ENCODE measurements at regions not wholly inside any gene's neighbourhood (a gene's known extent, or its start where the extent isn't known, plus 50 kb on each side); places are given as distances from the start of the nearest gene placed in this dataset.

DNA sequence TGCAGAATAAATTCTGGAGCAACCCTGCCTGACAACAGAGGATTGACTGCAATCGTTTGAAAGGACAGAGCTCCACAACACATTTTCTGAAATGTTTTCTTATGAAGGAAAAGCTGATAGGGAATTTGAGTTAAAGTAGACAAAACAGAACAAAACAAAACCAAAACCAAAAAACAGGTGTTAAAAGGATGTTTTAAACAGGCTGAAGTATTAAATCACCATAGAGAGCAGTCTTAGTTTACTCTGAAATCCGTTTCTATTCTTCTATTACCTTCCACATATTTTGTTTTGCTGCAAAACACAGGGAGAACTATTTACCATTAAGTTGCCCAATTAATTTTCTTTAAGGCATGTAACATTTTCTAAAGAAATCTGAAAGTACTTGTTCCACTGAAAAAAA, 93.4 kb upstream of the MLIP start:
- no peak overlapping the region for H3K4me3 ChIP-seq (ENCODE audit: insufficient read depth, low read depth, low read length)
- WGBS, 2 experiments (ENCODE audit: extremely low coverage in 2 of 2, insufficient read length in 1 of 2): no CpG with 5 or more reads among the region's 2 CpGs
- H4K20me1 ChIP-seq (ENCODE audit: insufficient read depth, low read length): no peaks in the 10 kb centered on the region

More for the DNA sequence above, 93.4 kb upstream of the MLIP start:
- intact Hi-C loops (cut with micrococcal nuclease): no loop called here
- TF ChIP-seq CHD1 (IDR thresholded peaks at IDR 0.05; ENCODE audit: low read depth, low read length): no peak
- TF ChIP-seq, protein P1, sequence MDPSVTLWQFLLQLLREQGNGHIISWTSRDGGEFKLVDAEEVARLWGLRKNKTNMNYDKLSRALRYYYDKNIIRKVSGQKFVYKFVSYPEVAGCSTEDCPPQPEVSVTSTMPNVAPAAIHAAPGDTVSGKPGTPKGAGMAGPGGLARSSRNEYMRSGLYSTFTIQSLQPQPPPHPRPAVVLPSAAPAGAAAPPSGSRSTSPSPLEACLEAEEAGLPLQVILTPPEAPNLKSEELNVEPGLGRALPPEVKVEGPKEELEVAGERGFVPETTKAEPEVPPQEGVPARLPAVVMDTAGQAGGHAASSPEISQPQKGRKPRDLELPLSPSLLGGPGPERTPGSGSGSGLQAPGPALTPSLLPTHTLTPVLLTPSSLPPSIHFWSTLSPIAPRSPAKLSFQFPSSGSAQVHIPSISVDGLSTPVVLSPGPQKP (IDR thresholded peaks at IDR 0.05; ENCODE audit: borderline replicate concordance, low read depth, low read length): no peak
- TF ChIP-seq MXI1 (IDR thresholded peaks at IDR 0.05; ENCODE audit: borderline replicate concordance, low read depth, low read length): no peak
- TF ChIP-seq MAFK (IDR thresholded peaks at IDR 0.05; ENCODE audit: low read depth, low read length): no peak
- TF ChIP-seq, protein P2, sequence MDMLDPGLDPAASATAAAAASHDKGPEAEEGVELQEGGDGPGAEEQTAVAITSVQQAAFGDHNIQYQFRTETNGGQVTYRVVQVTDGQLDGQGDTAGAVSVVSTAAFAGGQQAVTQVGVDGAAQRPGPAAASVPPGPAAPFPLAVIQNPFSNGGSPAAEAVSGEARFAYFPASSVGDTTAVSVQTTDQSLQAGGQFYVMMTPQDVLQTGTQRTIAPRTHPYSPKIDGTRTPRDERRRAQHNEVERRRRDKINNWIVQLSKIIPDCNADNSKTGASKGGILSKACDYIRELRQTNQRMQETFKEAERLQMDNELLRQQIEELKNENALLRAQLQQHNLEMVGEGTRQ (IDR thresholded peaks at IDR 0.05; ENCODE audit: low read depth, low read length): no peak
- TF ChIP-seq NFE2L2 (IDR thresholded peaks at IDR 0.05; ENCODE audit: low read depth, low read length): no peak
- TF ChIP-seq RAD21 (IDR thresholded peaks at IDR 0.05; ENCODE audit: low read length): no peak
- no peak for TF ChIP-seq POLR2A (IDR thresholded peaks at IDR 0.05; ENCODE audit: low read depth, low read length)
- TF ChIP-seq FOS (IDR thresholded peaks at IDR 0.05; ENCODE audit: low read depth, low read length): no peak
- no peak for TF ChIP-seq BHLHE40 (IDR thresholded peaks at IDR 0.05; ENCODE audit: low read depth, low read length)
- TF ChIP-seq, protein P3, sequence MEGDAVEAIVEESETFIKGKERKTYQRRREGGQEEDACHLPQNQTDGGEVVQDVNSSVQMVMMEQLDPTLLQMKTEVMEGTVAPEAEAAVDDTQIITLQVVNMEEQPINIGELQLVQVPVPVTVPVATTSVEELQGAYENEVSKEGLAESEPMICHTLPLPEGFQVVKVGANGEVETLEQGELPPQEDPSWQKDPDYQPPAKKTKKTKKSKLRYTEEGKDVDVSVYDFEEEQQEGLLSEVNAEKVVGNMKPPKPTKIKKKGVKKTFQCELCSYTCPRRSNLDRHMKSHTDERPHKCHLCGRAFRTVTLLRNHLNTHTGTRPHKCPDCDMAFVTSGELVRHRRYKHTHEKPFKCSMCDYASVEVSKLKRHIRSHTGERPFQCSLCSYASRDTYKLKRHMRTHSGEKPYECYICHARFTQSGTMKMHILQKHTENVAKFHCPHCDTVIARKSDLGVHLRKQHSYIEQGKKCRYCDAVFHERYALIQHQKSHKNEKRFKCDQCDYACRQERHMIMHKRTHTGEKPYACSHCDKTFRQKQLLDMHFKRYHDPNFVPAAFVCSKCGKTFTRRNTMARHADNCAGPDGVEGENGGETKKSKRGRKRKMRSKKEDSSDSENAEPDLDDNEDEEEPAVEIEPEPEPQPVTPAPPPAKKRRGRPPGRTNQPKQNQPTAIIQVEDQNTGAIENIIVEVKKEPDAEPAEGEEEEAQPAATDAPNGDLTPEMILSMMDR (conservative IDR thresholded peaks at IDR 0.05; ENCODE audit: low read depth, low read length): no peak
- TF ChIP-seq MAZ (IDR thresholded peaks at IDR 0.05; ENCODE audit: borderline replicate concordance, low read depth, low read length): no peak
- TF ChIP-seq SMC3 (IDR thresholded peaks at IDR 0.05; ENCODE audit: low read depth, low read length): no peak
- no peak for TF ChIP-seq RFX5 (IDR thresholded peaks at IDR 0.05; ENCODE audit: low read depth, low read length)
- TF ChIP-seq CEBPB (IDR thresholded peaks at IDR 0.05; ENCODE audit: low read depth, low read length): no peak
- Histone ChIP-seq H3K27me3 (ENCODE audit: control insufficient read depth, insufficient read depth, low read length) (no peaks in the 10 kb centered on the region), H3K9me3 (ENCODE audit: control insufficient read depth, insufficient read depth, low read length) (no peaks in the 10 kb centered on the region), H4K8ac (ENCODE audit: low read depth in 2 of 2, low read length in 2 of 2) (no peak overlapping the region), H2AK5ac (ENCODE audit: low read depth, low read length) (no peak overlapping the region), H3K14ac (replicated peaks; ENCODE audit: low read depth, low read length) (no peak overlapping the region), H2BK120ac (ENCODE audit: low read depth, low read length) (no peak overlapping the region), H2BK5ac (ENCODE audit: low read depth, low read length, poor library complexity, severe bottlenecking) (no peak overlapping the region), H3K27ac (ENCODE audit: insufficient read depth, low read length) (no peak overlapping the region), H2BK15ac (ENCODE audit: low read depth, low read length) (no peak overlapping the region), H4K91ac (ENCODE audit: insufficient read depth, low read depth, low read length) (no peak overlapping the region), H3K4ac (ENCODE audit: low read depth, low read length) (no peak overlapping the region), H3K56ac (ENCODE audit: extremely low read depth, insufficient read depth, low read length) (no peak overlapping the region), H3K9me1 (ENCODE audit: insufficient read depth, low read length) (no peaks in the 10 kb centered on the region), H3K79me1 (ENCODE audit: low read depth in 1 of 2, low read length in 2 of 2) (no peaks in the 10 kb centered on the region), H3K4me1 (ENCODE audit: control insufficient read depth, insufficient read depth, low read length) (no peaks in the 10 kb centered on the region), H2AFZ (replicated peaks; ENCODE audit: low read length, poor library complexity) (no peak overlapping the region), H3K4me2 (ENCODE audit: low read depth, low read length) (no peak overlapping the region), H3K23ac (ENCODE audit: low read depth, low read length) (no peak overlapping the region), H2AK9ac (replicated peaks; ENCODE audit: low read depth, low read length, poor library complexity) (no peak overlapping the region), H4K5ac (ENCODE audit: low read depth, low read length) (no peak overlapping the region), H3K18ac (ENCODE audit: low read depth, low read length) (no peak overlapping the region), H2BK20ac (ENCODE audit: low read depth, low read length) (no peak overlapping the region), H3K9ac (ENCODE audit: low read depth, low read length) (no peak overlapping the region), H3K36me3 (ENCODE audit: control insufficient read depth, insufficient read depth, low read length) (no peaks in the 10 kb centered on the region)
- DNase-seq (no peak), ATAC-seq (ENCODE audit: low read depth) (no peak)
- no TSS peak for BruUV-seq (replicated peaks)
- POLR2A ChIA-PET (ENCODE audit: unreplicated experiment): no interaction called here
- CTCF ChIA-PET: no interaction called here
- dilution Hi-C loops (cut with HindIII; ENCODE audit: low sequenced_read_pairs, unreplicated experiment): no loop called here
- in situ Hi-C loops (cut with MboI; ENCODE audit: low sequenced_read_pairs): no loop called here

All from IMR-90 (cell line).